IPS-18a (cell line): ENCODE measurements at regions not wholly inside any gene's neighbourhood (a gene's known extent, or its start where the extent isn't known, plus 50 kb on each side); places are given as distances from the start of the nearest gene placed in this dataset.

Experiments
- H3K27ac ChIP-seq: one replicate; pipeline ENCODE4 v1.5.1; 2013; ENCODE audit warnings: low read length
- H3K27me3 ChIP-seq: one replicate; pipeline ENCODE4 v1.6.1; 2013; ENCODE audit warnings: mild to moderate bottlenecking, low read length; ENCODE audit not compliant: control insufficient read depth, insufficient read depth
- H3K36me3 ChIP-seq: one replicate; pipeline ENCODE4 v1.6.1; 2013; ENCODE audit warnings: low read depth, low read length; ENCODE audit not compliant: control insufficient read depth
- H3K4me1 ChIP-seq: one replicate; pipeline ENCODE4 v1.6.1; 2013; ENCODE audit warnings: low read depth, low read length; ENCODE audit not compliant: control insufficient read depth
- H3K4me3 ChIP-seq: one replicate; pipeline ENCODE4 v1.5.1; 2013; ENCODE audit warnings: low read length
- H3K9ac ChIP-seq: one replicate; pipeline ENCODE4 v1.6.1; 2013; ENCODE audit warnings: mild to moderate bottlenecking, low read length, moderate library complexity
- H3K9me3 ChIP-seq: one replicate; pipeline ENCODE4 v1.6.1; 2013; ENCODE audit warnings: low read depth, low read length; ENCODE audit not compliant: control insufficient read depth

GRCh38 chr6:26161322-26161721 lies 74.1 kb downstream of the HFE start:
- Histone ChIP-seq H3K9me3 (no peaks in the 10 kb centered on the region), H3K27me3 (no peaks in the 10 kb centered on the region), H3K4me1 (no peaks in the 10 kb centered on the region), H3K36me3 (no peaks in the 10 kb centered on the region), H3K4me3 (no peak overlapping the region), H3K9ac (no peak overlapping the region), H3K27ac (no peak overlapping the region)

GRCh38 chr6:26162399-26162798 lies 75.2 kb downstream of the HFE start:
- Histone ChIP-seq H3K36me3 (no peaks in the 10 kb centered on the region), H3K4me3 (no peak overlapping the region), H3K4me1 (no peaks in the 10 kb centered on the region), H3K27ac (no peak overlapping the region), H3K9ac (no peak overlapping the region), H3K9me3 (no peaks in the 10 kb centered on the region), H3K27me3 (no peaks in the 10 kb centered on the region)

GRCh38 chr6:26163427-26164119 lies 76.3 kb downstream of the HFE start:
- H3K9ac ChIP-seq, result no peak overlapping the region
- H3K27ac ChIP-seq, result no peak overlapping the region
- H3K36me3 ChIP-seq, result no peaks in the 10 kb centered on the region
- H3K4me1 ChIP-seq, result no peaks in the 10 kb centered on the region
- H3K27me3 ChIP-seq, result no peaks in the 10 kb centered on the region
- no peaks in the 10 kb centered on the region for H3K9me3 ChIP-seq
- H3K4me3 ChIP-seq, result no peak overlapping the region

GRCh38 chr6:26164120-26164505 lies 76.9 kb downstream of the HFE start:
- H3K4me1 ChIP-seq, result no peaks in the 10 kb centered on the region
- no peak overlapping the region for H3K9ac ChIP-seq
- H3K27ac ChIP-seq, result no peak overlapping the region
- H3K9me3 ChIP-seq, result no peaks in the 10 kb centered on the region
- H3K36me3 ChIP-seq, result no peaks in the 10 kb centered on the region
- H3K27me3 ChIP-seq, result no peaks in the 10 kb centered on the region
- H3K4me3 ChIP-seq, result no peak overlapping the region

GRCh38 chr6:26165261-26165790 lies 78.1 kb downstream of the HFE start:
- Histone ChIP-seq H3K9ac (no peak overlapping the region), H3K27ac (no peak overlapping the region), H3K27me3 (no peaks in the 10 kb centered on the region), H3K36me3 (no peaks in the 10 kb centered on the region), H3K9me3 (no peaks in the 10 kb centered on the region), H3K4me1 (no peaks in the 10 kb centered on the region), H3K4me3 (no peak overlapping the region)

GRCh38 chr6:26170181-26170580 lies 83.0 kb downstream of the HFE start:
- Histone ChIP-seq H3K4me1 (peaks cover 8% of the 10 kb centered on the region), H3K9ac (no peak overlapping the region), H3K4me3 (no peak overlapping the region), H3K9me3 (no peaks in the 10 kb centered on the region), H3K27me3 (no peaks in the 10 kb centered on the region), H3K27ac (no peak overlapping the region), H3K36me3 (no peaks in the 10 kb centered on the region)

- no peaks in the 10 kb centered on the region for H3K9me3 ChIP-seq
- peak overlapping the region; percentile 75 for H3K4me3 ChIP-seq
- peak overlapping the region; percentile 43 for H3K27ac ChIP-seq
- H3K9ac ChIP-seq, result peak overlapping the region; percentile 87
- no peaks in the 10 kb centered on the region for H3K27me3 ChIP-seq
- H3K36me3 ChIP-seq, result no peaks in the 10 kb centered on the region
- peaks cover 8% of the 10 kb centered on the region for H3K4me1 ChIP-seq
Measured at GRCh38 chr6:26170951-26171841, 84.0 kb downstream of the HFE start.

- H3K27ac ChIP-seq, result peak overlapping the region; percentile 47
- H3K36me3 ChIP-seq, result no peaks in the 10 kb centered on the region
- H3K9me3 ChIP-seq, result no peaks in the 10 kb centered on the region
- peak overlapping the region; percentile 87 for H3K9ac ChIP-seq
- no peaks in the 10 kb centered on the region for H3K27me3 ChIP-seq
- H3K4me3 ChIP-seq, result peak overlapping the region; percentile 75
- peaks cover 8% of the 10 kb centered on the region for H3K4me1 ChIP-seq
Measured at GRCh38 chr6:26172608-26172968, 85.4 kb downstream of the HFE start.

- H3K27me3 ChIP-seq, result no peaks in the 10 kb centered on the region
- no peak overlapping the region for H3K9ac ChIP-seq
- no peak overlapping the region for H3K4me3 ChIP-seq
- H3K4me1 ChIP-seq, result peaks cover 8% of the 10 kb centered on the region
- H3K9me3 ChIP-seq, result no peaks in the 10 kb centered on the region
- no peak overlapping the region for H3K27ac ChIP-seq
- H3K36me3 ChIP-seq, result no peaks in the 10 kb centered on the region
Measured at GRCh38 chr6:26173836-26174145, 86.6 kb downstream of the HFE start.

GRCh38 chr6:26175033-26175427 lies 87.8 kb downstream of the HFE start:
- H3K27ac ChIP-seq, result no peak overlapping the region
- H3K9me3 ChIP-seq, result no peaks in the 10 kb centered on the region
- no peaks in the 10 kb centered on the region for H3K27me3 ChIP-seq
- H3K36me3 ChIP-seq, result no peaks in the 10 kb centered on the region
- peaks cover 8% of the 10 kb centered on the region for H3K4me1 ChIP-seq
- no peak overlapping the region for H3K9ac ChIP-seq
- no peak overlapping the region for H3K4me3 ChIP-seq

GRCh38 chr6:26175428-26176181 lies 88.4 kb downstream of the HFE start:
- Histone ChIP-seq H3K36me3 (no peaks in the 10 kb centered on the region), H3K27ac (no peak overlapping the region), H3K27me3 (no peaks in the 10 kb centered on the region), H3K4me3 (peak overlapping the region; percentile 22), H3K9ac (peak overlapping the region; percentile 12), H3K4me1 (peaks cover 8% of the 10 kb centered on the region), H3K9me3 (no peaks in the 10 kb centered on the region)
